GM23338 (cell line): ENCODE measurements at regions not wholly inside any gene's neighbourhood (a gene's known extent, or its start where the extent isn't known, plus 50 kb on each side); places are given as distances from the start of the nearest gene placed in this dataset.

Experiments used
- ATAC-seq: fragments of 200-7000 bp; cut with Tn5 transposase; 3 replicates; pipeline ENCODE4 v1.9.1; 2020
- DNase-seq: peaks from one replicate; pipeline ENCODE4 v3.0.0-alpha.2; 2015; ENCODE audit warnings: low spot score
- H2AFZ ChIP-seq: fragments of 200-600 bp; sonication (generic); 2 replicates; pipeline ENCODE4 v1.8.0; 2016; ENCODE audit warnings: antibody characterized with exemption, mild to moderate bottlenecking, moderate library complexity
- H3F3A ChIP-seq: fragments of 200-600 bp; sonication (generic); replicated peaks from 2 replicates; pipeline ENCODE4 v1.8.0; 2017; ENCODE audit warnings: antibody characterized with exemption, mixed run types, low read depth
- H3K27ac ChIP-seq: fragments of 200-600 bp; sonication (generic); 2 replicates; pipeline ENCODE4 v1.6.1; 2016; ENCODE audit warnings: low read depth
- H3K27me3 ChIP-seq: fragments of 200-600 bp; sonication (generic); 2 replicates; pipeline ENCODE4 v1.8.0; 2016; ENCODE audit warnings: mild to moderate bottlenecking, mixed run types, moderate library complexity; ENCODE audit not compliant: insufficient read depth
- H3K36me3 ChIP-seq: fragments of 200-600 bp; sonication (generic); 2 replicates; pipeline ENCODE4 v1.8.0; 2016; ENCODE audit warnings: mild to moderate bottlenecking; ENCODE audit not compliant: insufficient read depth
- H3K4me1 ChIP-seq: fragments of 200-600 bp; sonication (generic); 2 replicates; pipeline ENCODE4 v1.8.0; 2016; ENCODE audit warnings: mild to moderate bottlenecking, moderate library complexity; ENCODE audit not compliant: insufficient read depth
- H3K4me2 ChIP-seq: fragments of 200-600 bp; sonication (generic); 2 replicates; pipeline ENCODE4 v1.7.1; 2017; ENCODE audit warnings: mixed run types
- H3K4me3 ChIP-seq: fragments of 200-600 bp; sonication (generic); 2 replicates; pipeline ENCODE4 v1.6.1; 2016; ENCODE audit warnings: mixed run types
- H3K79me2 ChIP-seq: fragments of 200-600 bp; sonication (generic); replicated peaks from 2 replicates; pipeline ENCODE4 v1.8.0; 2017; ENCODE audit warnings: mild to moderate bottlenecking; ENCODE audit not compliant: insufficient read depth
- H3K9me2 ChIP-seq: fragments of 200-600 bp; sonication (generic); 2 replicates; pipeline ENCODE4 v1.8.0; 2017; ENCODE audit not compliant: insufficient read depth
- H4K20me1 ChIP-seq: fragments of 200-600 bp; sonication (generic); replicated peaks from 2 replicates; pipeline ENCODE4 v1.8.0; 2017; ENCODE audit warnings: mild to moderate bottlenecking; ENCODE audit not compliant: insufficient read depth
- H3K27ac Mint-ChIP-seq: 2 replicates; pipeline ENCODE4 v1.8.0; 2020; ENCODE audit warnings: inconsistent platforms, mild to moderate bottlenecking, moderate library complexity, mixed read lengths
- H3K27me3 Mint-ChIP-seq: 3 replicates; pipeline ENCODE4 v1.8.0; 2022; ENCODE audit warnings: low read depth, mild to moderate bottlenecking, moderate library complexity, mixed read lengths, inconsistent platforms; ENCODE audit not compliant: insufficient read depth, poor library complexity
- H3K36me3 Mint-ChIP-seq: 3 replicates; pipeline ENCODE4 v1.8.0; 2021; ENCODE audit warnings: low read depth, mild to moderate bottlenecking, inconsistent platforms, moderate library complexity, mixed read lengths
- H3K4me1 Mint-ChIP-seq: 3 replicates; pipeline ENCODE4 v1.8.0; 2020; ENCODE audit warnings: mild to moderate bottlenecking, inconsistent platforms, mixed read lengths
- H3K4me3 Mint-ChIP-seq: 3 replicates; pipeline ENCODE4 v1.8.0; 2021; ENCODE audit warnings: moderate library complexity, mild to moderate bottlenecking, inconsistent platforms, mixed read lengths
- H3K9me3 Mint-ChIP-seq: 3 replicates; pipeline ENCODE4 v1.8.0; 2020; ENCODE audit warnings: moderate library complexity, mild to moderate bottlenecking, inconsistent platforms, mixed read lengths
- CREB1 ChIP-seq: fragments of 250-450 bp; sonication (Bioruptor Pico); IDR thresholded peaks from 2 replicates; pipeline ENCODE4 v1.5.0; 2020; ENCODE audit warnings: low read depth, mild to moderate bottlenecking, moderate library complexity
- CTCF ChIP-seq, 2 experiments: fragments of 200-600 bp in 1 of 2; sonication (generic) in 1 of 2; conservative IDR thresholded peaks; 2 replicates each; pipeline versions ENCODE4 v1.5.1 to v1.6.1; 2016 to 2017; ENCODE audit warnings: antibody characterized with exemption in 2 of 2, low read depth in 2 of 2, mild to moderate bottlenecking in 2 of 2, moderate library complexity in 1 of 2
- ETS1 ChIP-seq: IDR thresholded peaks from 2 replicates; pipeline ENCODE4 v1.6.1; 2016; ENCODE audit warnings: antibody characterized with exemption
- EZH2 ChIP-seq: fragments of 200-600 bp; sonication (generic); IDR thresholded peaks from one replicate; pipeline ENCODE4 v1.8.0; 2017; ENCODE audit warnings: antibody characterized with exemption, mild to moderate bottlenecking, low read depth; ENCODE audit not compliant: unreplicated experiment
- EZH2phosphoT487 ChIP-seq: fragments of 200-600 bp; sonication (generic); IDR thresholded peaks from one replicate; pipeline ENCODE4 v1.8.1; 2018; ENCODE audit warnings: antibody characterized with exemption; ENCODE audit not compliant: unreplicated experiment
- JUNB ChIP-seq: IDR thresholded peaks from one replicate; pipeline ENCODE4 v1.6.1; 2016; ENCODE audit warnings: antibody characterized with exemption; ENCODE audit not compliant: unreplicated experiment
- NANOG ChIP-seq: IDR thresholded peaks from 2 replicates; pipeline ENCODE4 v1.6.1; 2016; ENCODE audit warnings: antibody characterized with exemption, borderline replicate concordance
- POLR2AphosphoS5 ChIP-seq: IDR thresholded peaks from 2 replicates; pipeline ENCODE4 v1.6.1; 2016; ENCODE audit warnings: antibody characterized with exemption, low read depth
- REST ChIP-seq: IDR thresholded peaks from one replicate; pipeline ENCODE4 v1.6.1; 2018; ENCODE audit warnings: antibody characterized with exemption; ENCODE audit not compliant: unreplicated experiment
- STAT1 ChIP-seq: IDR thresholded peaks from one replicate; pipeline ENCODE4 v1.6.1; 2016; ENCODE audit warnings: antibody characterized with exemption; ENCODE audit not compliant: unreplicated experiment
- ZNF114 ChIP-seq: fragments of 250-450 bp; sonication (Bioruptor Pico); IDR thresholded peaks from 2 replicates; pipeline ENCODE4 v1.5.0; 2020; ENCODE audit warnings: mild to moderate bottlenecking, moderate library complexity
- ZNF331 ChIP-seq: fragments of 250-450 bp; sonication (Bioruptor Pico); IDR thresholded peaks from 2 replicates; pipeline ENCODE4 v1.5.0; 2020; ENCODE audit warnings: low read depth, mild to moderate bottlenecking, moderate library complexity
- ZNF462 ChIP-seq: fragments of 250-450 bp; sonication (Bioruptor Pico); IDR thresholded peaks from 2 replicates; pipeline ENCODE4 v1.5.0; 2020; ENCODE audit warnings: mild to moderate bottlenecking, moderate library complexity

- no peaks in the 10 kb centered on the region for H3K9me3 Mint-ChIP-seq
- H3K4me2 ChIP-seq = no peak overlapping the region
- H3K27me3 ChIP-seq = no peaks in the 10 kb centered on the region
- no peak overlapping the region for H3K4me3 Mint-ChIP-seq
- H3K9me2 ChIP-seq = no peaks in the 10 kb centered on the region
- H3K27ac ChIP-seq = no peak overlapping the region
- no peaks in the 10 kb centered on the region for H3K36me3 ChIP-seq
- DNase-seq (no peak), ATAC-seq (no peak)
- no peak overlapping the region for H3K4me3 ChIP-seq
- H3K79me2 ChIP-seq = no peaks in the 10 kb centered on the region
- H3K27ac Mint-ChIP-seq = no peak overlapping the region
- peaks cover 9% of the 10 kb centered on the region for H3K4me1 Mint-ChIP-seq
- no peak overlapping the region for H2AFZ ChIP-seq
- H4K20me1 ChIP-seq = no peaks in the 10 kb centered on the region
- H3K36me3 Mint-ChIP-seq = no peaks in the 10 kb centered on the region
- 0 out of 2 replicates have a peak, but pooled peaks cover 5% of the 10 kb centered on the region for H3K4me1 ChIP-seq
- TF ChIP-seq POLR2AphosphoS5 (no peak), STAT1 (no peak), CREB1 (CRISPR knock-in tag) (no peak), CTCF (conservative IDR thresholded peaks at IDR 0.05; ENCODE audit: low read depth in 2 of 2) (no peak), ZNF114 (CRISPR knock-in tag) (no peak), JUNB (no peak), REST (no peak), ETS1 (no peak), ZNF462 (no peak), NANOG (no peak), ZNF331 (CRISPR knock-in tag) (no peak), EZH2phosphoT487 (no peak), EZH2 (no peak)
- H3F3A ChIP-seq = no peaks in the 10 kb centered on the region
- no peaks in the 10 kb centered on the region for H3K27me3 Mint-ChIP-seq
Measured at GRCh38 chr11:110858547-110858921, 146.3 kb upstream of the ARHGAP20 start.
